BE2C (cell line): ENCODE measurements at regions not wholly inside any gene's neighbourhood (a gene's known extent, or its start where the extent isn't known, plus 50 kb on each side); places are given as distances from the start of the nearest gene placed in this dataset.

Experiments used
- DNase-seq: peaks from one replicate; pipeline ENCODE4 v3.0.0-alpha.2; 2020
- H3K27me3 ChIP-seq: fragments of 250-450 bp; sonication (Bioruptor Pico); 2 replicates; pipeline ENCODE4 v1.5.1; 2020; ENCODE audit warnings: mild to moderate bottlenecking
- H3K36me3 ChIP-seq: fragments of 250-450 bp; sonication (Bioruptor Pico); 2 replicates; pipeline ENCODE4 v1.5.1; 2020; ENCODE audit warnings: mild to moderate bottlenecking
- H3K4me1 ChIP-seq: fragments of 250-450 bp; sonication (Bioruptor Pico); 2 replicates; pipeline ENCODE4 v1.5.1; 2020
- H3K4me3 ChIP-seq: 2 replicates; pipeline ENCODE4 v1.5.1; 2011; ENCODE audit warnings: low read depth, low read length
- H3K9me3 ChIP-seq: fragments of 250-450 bp; sonication (Bioruptor Pico); 2 replicates; pipeline ENCODE4 v1.5.1; 2020
- TF ChIP-seq, protein P1 (sequence below): IDR thresholded peaks from 2 replicates; pipeline ENCODE4 v1.5.1; 2012; ENCODE audit warnings: mild to moderate bottlenecking, low read depth, low read length

GRCh38 chr2:49600524-49600923 lies 446.2 kb upstream of the FSHR start:
- DNase-seq = no peak
- TF ChIP-seq, protein P1, sequence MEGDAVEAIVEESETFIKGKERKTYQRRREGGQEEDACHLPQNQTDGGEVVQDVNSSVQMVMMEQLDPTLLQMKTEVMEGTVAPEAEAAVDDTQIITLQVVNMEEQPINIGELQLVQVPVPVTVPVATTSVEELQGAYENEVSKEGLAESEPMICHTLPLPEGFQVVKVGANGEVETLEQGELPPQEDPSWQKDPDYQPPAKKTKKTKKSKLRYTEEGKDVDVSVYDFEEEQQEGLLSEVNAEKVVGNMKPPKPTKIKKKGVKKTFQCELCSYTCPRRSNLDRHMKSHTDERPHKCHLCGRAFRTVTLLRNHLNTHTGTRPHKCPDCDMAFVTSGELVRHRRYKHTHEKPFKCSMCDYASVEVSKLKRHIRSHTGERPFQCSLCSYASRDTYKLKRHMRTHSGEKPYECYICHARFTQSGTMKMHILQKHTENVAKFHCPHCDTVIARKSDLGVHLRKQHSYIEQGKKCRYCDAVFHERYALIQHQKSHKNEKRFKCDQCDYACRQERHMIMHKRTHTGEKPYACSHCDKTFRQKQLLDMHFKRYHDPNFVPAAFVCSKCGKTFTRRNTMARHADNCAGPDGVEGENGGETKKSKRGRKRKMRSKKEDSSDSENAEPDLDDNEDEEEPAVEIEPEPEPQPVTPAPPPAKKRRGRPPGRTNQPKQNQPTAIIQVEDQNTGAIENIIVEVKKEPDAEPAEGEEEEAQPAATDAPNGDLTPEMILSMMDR = no peak
- H3K4me3 ChIP-seq = no peak overlapping the region
- no peaks in the 10 kb centered on the region for H3K27me3 ChIP-seq
- H3K9me3 ChIP-seq = no peaks in the 10 kb centered on the region
- no peaks in the 10 kb centered on the region for H3K36me3 ChIP-seq
- H3K4me1 ChIP-seq = no peaks in the 10 kb centered on the region

DNA sequence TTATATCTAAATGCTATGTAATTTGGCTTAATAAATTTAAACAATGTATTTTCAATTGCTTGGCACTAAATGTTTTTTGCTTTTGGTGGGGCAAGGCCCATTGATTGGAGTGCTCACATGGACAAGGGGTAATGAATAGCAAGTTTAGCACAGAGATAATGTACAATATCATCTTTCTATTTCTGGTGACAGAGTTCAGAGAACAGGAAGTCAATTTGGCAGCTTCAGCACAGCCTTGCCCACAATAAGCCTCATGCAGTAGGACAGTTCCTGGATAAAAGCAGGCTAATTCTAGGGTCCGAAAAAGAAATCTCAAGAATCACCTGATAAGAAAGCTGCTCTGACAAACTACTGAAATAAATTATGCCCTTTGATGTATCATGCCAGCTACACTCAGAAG lies 443.9 kb upstream of the FSHR start:
- no peaks in the 10 kb centered on the region for H3K4me1 ChIP-seq
- H3K4me3 ChIP-seq = no peak overlapping the region
- TF ChIP-seq, protein P1 = no peak
- H3K9me3 ChIP-seq = no peaks in the 10 kb centered on the region
- no peak for DNase-seq
- H3K27me3 ChIP-seq = no peaks in the 10 kb centered on the region
- no peaks in the 10 kb centered on the region for H3K36me3 ChIP-seq

DNA sequence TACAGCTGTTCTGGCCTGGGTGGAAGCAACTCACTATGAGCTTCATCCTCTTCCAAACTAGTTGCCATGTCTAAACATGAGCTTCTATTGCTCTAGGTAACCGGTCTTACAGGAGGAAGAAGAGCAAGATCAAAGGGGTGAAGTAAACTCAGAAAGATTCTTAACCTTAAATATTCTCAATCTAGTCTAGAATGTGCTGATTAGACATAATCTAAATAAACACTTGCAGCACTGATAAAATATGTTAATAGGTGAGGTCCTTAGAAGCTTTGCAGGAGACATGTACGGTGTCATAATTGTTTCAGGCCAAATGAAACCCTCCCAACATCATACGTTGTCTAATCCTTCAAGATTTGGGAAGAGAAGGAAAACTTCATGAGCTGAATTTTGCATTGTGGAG lies 431.6 kb upstream of the FSHR start:
- Histone ChIP-seq H3K9me3 (no peaks in the 10 kb centered on the region), H3K4me1 (no peaks in the 10 kb centered on the region), H3K4me3 (no peak overlapping the region), H3K36me3 (no peaks in the 10 kb centered on the region), H3K27me3 (no peaks in the 10 kb centered on the region)
- DNase-seq = no peak
- TF ChIP-seq, protein P1 = no peak

DNA sequence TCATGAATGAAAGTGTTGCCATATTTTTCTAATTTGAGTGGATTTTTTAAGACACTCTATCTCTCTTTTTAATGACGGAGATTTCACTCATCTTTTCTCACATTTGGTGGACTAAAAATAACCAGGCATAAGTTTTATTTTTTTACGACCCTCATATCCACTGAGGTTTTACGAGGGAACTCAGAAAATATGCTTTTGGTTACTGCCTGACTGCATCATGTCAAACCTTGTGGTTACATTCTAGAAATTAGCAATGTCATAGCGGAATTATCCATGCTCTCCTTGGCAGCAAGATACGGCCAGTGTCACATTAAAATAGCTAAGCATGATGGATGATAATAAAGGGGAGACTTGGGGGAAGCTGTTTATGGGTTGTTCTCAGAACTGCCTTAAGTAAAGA lies 428.6 kb upstream of the FSHR start:
- Histone ChIP-seq H3K4me1 (no peaks in the 10 kb centered on the region), H3K36me3 (no peaks in the 10 kb centered on the region), H3K4me3 (no peak overlapping the region), H3K27me3 (no peaks in the 10 kb centered on the region), H3K9me3 (no peaks in the 10 kb centered on the region)
- TF ChIP-seq, protein P1 = no peak
- no peak for DNase-seq

GRCh38 chr2:49577041-49577440 lies 422.7 kb upstream of the FSHR start:
- TF ChIP-seq, protein P1 = no peak
- no peaks in the 10 kb centered on the region for H3K36me3 ChIP-seq
- no peak overlapping the region for H3K4me3 ChIP-seq
- H3K4me1 ChIP-seq = no peaks in the 10 kb centered on the region
- no peak for DNase-seq
- no peaks in the 10 kb centered on the region for H3K27me3 ChIP-seq
- H3K9me3 ChIP-seq = no peaks in the 10 kb centered on the region

- Histone ChIP-seq H3K27me3 (no peaks in the 10 kb centered on the region), H3K9me3 (no peaks in the 10 kb centered on the region), H3K4me3 (no peak overlapping the region), H3K4me1 (no peaks in the 10 kb centered on the region), H3K36me3 (no peaks in the 10 kb centered on the region)
- no peak for DNase-seq
- TF ChIP-seq, protein P1 = no peak
Measured at GRCh38 chr2:49569176-49569575, 414.9 kb upstream of the FSHR start.
